Fibroblast of mammary gland (primary cell): ENCODE measurements at regions not wholly inside any gene's neighbourhood (a gene's known extent, or its start where the extent isn't known, plus 50 kb on each side); places are given as distances from the start of the nearest gene placed in this dataset.

ENCODE experiments used
- DNase-seq: peaks from one replicate; pipeline ENCODE4 v3.0.0-alpha.2; 2010; ENCODE audit warnings: low read depth
- H3K4me3 ChIP-seq: 2 replicates; pipeline ENCODE4 v1.5.1; 2011; ENCODE audit warnings: low read depth, mild to moderate bottlenecking, low read length, moderate library complexity; ENCODE audit not compliant: control insufficient read depth
- CTCF ChIP-seq: conservative IDR thresholded peaks from 2 replicates; pipeline ENCODE4 v1.5.1; 2011; ENCODE audit warnings: low read depth, low read length, inconsistent platforms; ENCODE audit not compliant: control insufficient read depth, insufficient read depth

- no peak overlapping the region for H3K4me3 ChIP-seq
- no peak for TF ChIP-seq CTCF
- no peak for DNase-seq
Measured at GRCh38 chr22:49550141-49550430, 277.6 kb downstream of the BRD1 start.

GRCh38 chr22:49549256-49550140 is 278.2 kb downstream of the BRD1 start:
- no peak for TF ChIP-seq CTCF
- no peak for DNase-seq
- no peak overlapping the region for H3K4me3 ChIP-seq

GRCh38 chr22:49548356-49549202 is 279.1 kb downstream of the BRD1 start:
- H3K4me3 ChIP-seq, result no peak overlapping the region
- TF ChIP-seq CTCF, result no peak
- DNase-seq, result no peak

GRCh38 chr22:49547751-49548239 is 279.9 kb downstream of the BRD1 start:
- no peak for DNase-seq
- H3K4me3 ChIP-seq, result no peak overlapping the region
- TF ChIP-seq CTCF, result no peak

- no peak for DNase-seq
- TF ChIP-seq CTCF, result no peak
- H3K4me3 ChIP-seq, result no peak overlapping the region
Measured at GRCh38 chr22:49546811-49547585, 280.7 kb downstream of the BRD1 start.

- no peak for DNase-seq
- no peak for TF ChIP-seq CTCF
- H3K4me3 ChIP-seq, result no peak overlapping the region
Measured at GRCh38 chr22:49545606-49546005, 282.1 kb downstream of the BRD1 start.
